Nephron progenitor cell (in vitro differentiated cells): ENCODE measurements at regions not wholly inside any gene's neighbourhood (a gene's known extent, or its start where the extent isn't known, plus 50 kb on each side); places are given as distances from the start of the nearest gene placed in this dataset.

Source experiments
- DNase-seq: peaks from one replicate; pipeline ENCODE4 v3.0.0; 2021
- H3K27ac Mint-ChIP-seq: 2 replicates; pipeline ENCODE4 v1.8.0; 2021; ENCODE audit warnings: mild to moderate bottlenecking, moderate library complexity, mixed read lengths
- H3K27me3 Mint-ChIP-seq: 2 replicates; pipeline ENCODE4 v1.8.0; 2021; ENCODE audit warnings: mild to moderate bottlenecking, low read depth, mixed read lengths; ENCODE audit not compliant: poor library complexity
- H3K36me3 Mint-ChIP-seq: 2 replicates; pipeline ENCODE4 v1.8.0; 2021; ENCODE audit warnings: low read depth, mixed read lengths
- H3K4me1 Mint-ChIP-seq: 2 replicates; pipeline ENCODE4 v1.8.0; 2021; ENCODE audit warnings: mixed read lengths
- H3K4me3 Mint-ChIP-seq: 2 replicates; pipeline ENCODE4 v1.8.0; 2021; ENCODE audit warnings: mild to moderate bottlenecking, moderate library complexity, mixed read lengths
- H3K9me3 Mint-ChIP-seq: 2 replicates; pipeline ENCODE4 v1.8.0; 2021; ENCODE audit warnings: mild to moderate bottlenecking, moderate library complexity, mixed read lengths
- CTCF ChIP-seq: fragments of 200-600 bp; sonication (generic); IDR thresholded peaks from 2 replicates; pipeline ENCODE4 v1.5.0; 2021; ENCODE audit warnings: antibody characterized with exemption

DNA sequence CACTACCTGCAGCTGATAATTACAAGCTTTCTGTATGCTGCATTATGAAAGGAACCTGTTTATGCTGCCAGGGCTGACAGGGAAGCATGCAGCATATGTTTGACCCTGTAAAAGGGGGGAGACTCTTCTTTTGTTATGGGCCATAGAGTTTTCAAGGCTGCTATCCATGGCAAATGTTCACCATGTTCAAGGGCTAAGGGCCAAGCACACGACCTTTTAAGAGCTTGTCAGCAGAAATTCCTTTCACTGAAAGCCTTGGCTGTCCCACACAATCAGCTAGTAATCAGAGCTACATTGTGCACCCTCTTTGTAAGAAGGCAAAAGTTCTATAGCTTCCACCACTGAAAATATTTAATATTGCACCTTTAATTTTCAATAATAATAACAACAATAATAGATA lies 74.2 kb upstream of the MBIP start:
- H3K9me3 Mint-ChIP-seq: peaks cover 4% of the 10 kb centered on the region
- H3K27me3 Mint-ChIP-seq: peaks cover 26% of the 10 kb centered on the region
- no peak for DNase-seq
- H3K4me3 Mint-ChIP-seq: no peak overlapping the region
- H3K27ac Mint-ChIP-seq: no peak overlapping the region
- no peak for TF ChIP-seq CTCF
- H3K4me1 Mint-ChIP-seq: no peaks in the 10 kb centered on the region
- no peaks in the 10 kb centered on the region for H3K36me3 Mint-ChIP-seq

DNA sequence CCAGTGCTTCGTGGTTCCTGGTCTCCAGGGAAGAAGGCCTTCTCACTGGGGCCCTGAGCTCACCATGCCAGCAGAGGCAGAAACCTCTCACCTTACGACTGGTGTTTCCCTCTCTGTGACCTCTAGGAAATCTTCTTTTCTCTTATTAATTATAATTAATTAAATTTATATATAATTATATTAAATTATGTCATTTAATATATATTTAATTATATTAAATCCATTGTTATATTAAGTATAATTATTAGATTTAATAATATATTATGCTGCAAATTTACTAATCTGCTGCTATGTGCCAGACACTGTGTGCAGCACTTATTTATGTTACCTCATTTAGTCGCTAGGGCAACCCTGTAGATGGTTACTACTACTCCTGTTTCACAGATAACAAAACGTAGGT lies 70.3 kb upstream of the MBIP start:
- Mint-ChIP-seq H3K36me3 (no peaks in the 10 kb centered on the region), H3K27ac (no peak overlapping the region), H3K4me3 (no peak overlapping the region), H3K9me3 (no peaks in the 10 kb centered on the region), H3K4me1 (no peaks in the 10 kb centered on the region), H3K27me3 (peaks cover 37% of the 10 kb centered on the region)
- TF ChIP-seq CTCF: no peak
- no peak for DNase-seq

- H3K4me1 Mint-ChIP-seq: no peaks in the 10 kb centered on the region
- no peak overlapping the region for H3K27ac Mint-ChIP-seq
- peaks cover 14% of the 10 kb centered on the region for H3K27me3 Mint-ChIP-seq
- H3K4me3 Mint-ChIP-seq: no peak overlapping the region
- no peak for DNase-seq
- no peak for TF ChIP-seq CTCF
- no peaks in the 10 kb centered on the region for H3K36me3 Mint-ChIP-seq
- no peaks in the 10 kb centered on the region for H3K9me3 Mint-ChIP-seq
Measured at GRCh38 chr14:36383767-36384431, 63.5 kb upstream of the MBIP start.

- peak; percentile 83 for DNase-seq
- Mint-ChIP-seq H3K27me3 (peaks cover 32% of the 10 kb centered on the region), H3K36me3 (no peaks in the 10 kb centered on the region), H3K27ac (no peak overlapping the region), H3K9me3 (no peaks in the 10 kb centered on the region), H3K4me3 (no peak overlapping the region), H3K4me1 (no peaks in the 10 kb centered on the region)
- peak; percentile 85 for TF ChIP-seq CTCF
Measured at GRCh38 chr14:36373982-36374673, 53.7 kb upstream of the MBIP start.
